ENCODE measurements at regions not wholly inside any gene's neighbourhood (a gene's known extent, or its start where the extent isn't known, plus 50 kb on each side); places are given as distances from the start of the nearest gene placed in this dataset.
"Not testable (repeated sequence)": the region's sequence is repeated elsewhere in the genome, so short reads cannot be mapped to it uniquely, and the experiment has no call there.

GRCh38 chr10:78605800-78606350 is 462.9 kb upstream of the ZMIZ1 start:
- DNase-seq: peak; percentile 7

GRCh38 chr10:78606766-78607165 is 462.0 kb upstream of the ZMIZ1 start:
- DNase-seq: not testable (repeated sequence)

GRCh38 chr10:78609976-78610375 is 458.8 kb upstream of the ZMIZ1 start:
- no peak for DNase-seq

- no peak for DNase-seq
Observed at GRCh38 chr10:78613132-78613531, 455.6 kb upstream of the ZMIZ1 start.

GRCh38 chr10:78614267-78614666 is 454.5 kb upstream of the ZMIZ1 start:
- DNase-seq: no peak

- DNase-seq: no peak
Observed at GRCh38 chr10:78614744-78615143, 454.0 kb upstream of the ZMIZ1 start.

GRCh38 chr10:78616125-78616695 is 452.6 kb upstream of the ZMIZ1 start:
- DNase-seq: no peak

- DNase-seq: no peak
Observed at GRCh38 chr10:78617115-78617514, 451.7 kb upstream of the ZMIZ1 start.

- DNase-seq: no peak
Observed at GRCh38 chr10:78617631-78618030, 451.1 kb upstream of the ZMIZ1 start.

- DNase-seq: no peak
Observed at GRCh38 chr10:78618050-78618449, 450.7 kb upstream of the ZMIZ1 start.

GRCh38 chr10:78619115-78619851 is 449.5 kb upstream of the ZMIZ1 start:
- no peak for DNase-seq

GRCh38 chr10:78619896-78620295 is 448.9 kb upstream of the ZMIZ1 start:
- DNase-seq: no peak

- no peak for DNase-seq
Observed at GRCh38 chr10:78620985-78621799, 447.6 kb upstream of the ZMIZ1 start.

- peak; percentile 8 for DNase-seq
Observed at GRCh38 chr10:78623578-78624215, 445.1 kb upstream of the ZMIZ1 start.

- no peak for DNase-seq
Observed at GRCh38 chr10:78624791-78625190, 444.0 kb upstream of the ZMIZ1 start.

- no peak for DNase-seq
Observed at GRCh38 chr10:78626471-78626870, 442.3 kb upstream of the ZMIZ1 start.

- DNase-seq: no peak
Observed at GRCh38 chr10:78627254-78627795, 441.4 kb upstream of the ZMIZ1 start.

- no peak for DNase-seq
Observed at GRCh38 chr10:78628976-78629375, 439.8 kb upstream of the ZMIZ1 start.

- no peak for DNase-seq
Observed at GRCh38 chr10:78629773-78630172, 439.0 kb upstream of the ZMIZ1 start.

- DNase-seq: peak; percentile 39
Observed at GRCh38 chr10:78630944-78631838, 437.6 kb upstream of the ZMIZ1 start.

- no peak for DNase-seq
Observed at GRCh38 chr10:78634389-78634815, 434.4 kb upstream of the ZMIZ1 start.

- no peak for DNase-seq
Observed at GRCh38 chr10:78634835-78635234, 433.9 kb upstream of the ZMIZ1 start.

Data from stimulated activated CD4-positive, alpha-beta T cell treated with anti-CD3 and anti-CD28 coated beads, Interleukin-1b, Interleukin-23, amount 100 ng/mL, for 48 hours (primary cell).